GM19351 (cell line): ENCODE measurements at regions not wholly inside any gene's neighbourhood (a gene's known extent, or its start where the extent isn't known, plus 50 kb on each side); places are given as distances from the start of the nearest gene placed in this dataset.
"Not testable (repeated sequence)": the region's sequence is repeated elsewhere in the genome, so short reads cannot be mapped to it uniquely, and the experiment has no call there.

Experiments
- ATAC-seq: cut with Tn5 transposase; IDR thresholded peaks from one replicate; pipeline ENCODE4 v1.9.1; 2021; ENCODE audit warnings: mild to moderate bottlenecking, moderate library complexity; ENCODE audit not compliant: unreplicated experiment

GRCh38 chr20:40634891-40635290 is 54.1 kb downstream of the MAFB start:
- no peak for ATAC-seq

GRCh38 chr20:40633123-40633850 is 55.7 kb downstream of the MAFB start:
- no peak for ATAC-seq

GRCh38 chr20:40632346-40632976 is 56.6 kb downstream of the MAFB start:
- ATAC-seq: no peak

GRCh38 chr20:40631119-40631631 is 57.9 kb downstream of the MAFB start:
- no peak for ATAC-seq

- no peak for ATAC-seq
Measured at GRCh38 chr20:40630713-40631112, 58.3 kb downstream of the MAFB start.

- ATAC-seq: no peak
Measured at GRCh38 chr20:40630099-40630498, 58.9 kb downstream of the MAFB start.

GRCh38 chr20:40628877-40629276 is 60.2 kb downstream of the MAFB start:
- no peak for ATAC-seq

- not testable (repeated sequence) for ATAC-seq
Measured at GRCh38 chr20:40619053-40619452, 70.0 kb downstream of the MAFB start.

- no peak for ATAC-seq
Measured at GRCh38 chr20:40617594-40617993, 71.4 kb downstream of the MAFB start.

- ATAC-seq: no peak
Measured at GRCh38 chr20:40612837-40613236, 76.2 kb downstream of the MAFB start.

- no peak for ATAC-seq
Measured at GRCh38 chr20:40612247-40612646, 76.8 kb downstream of the MAFB start.

- no peak for ATAC-seq
Measured at GRCh38 chr20:40610730-40611129, 78.3 kb downstream of the MAFB start.

GRCh38 chr20:40607927-40608326 is 81.1 kb downstream of the MAFB start:
- ATAC-seq: no peak

GRCh38 chr20:40606660-40607059 is 82.4 kb downstream of the MAFB start:
- no peak for ATAC-seq

- no peak for ATAC-seq
Measured at GRCh38 chr20:40606237-40606636, 82.8 kb downstream of the MAFB start.

GRCh38 chr20:40604416-40604815 is 84.6 kb downstream of the MAFB start:
- ATAC-seq: no peak

GRCh38 chr20:40603057-40603651 is 85.9 kb downstream of the MAFB start:
- no peak for ATAC-seq

- no peak for ATAC-seq
Measured at GRCh38 chr20:40602381-40602780, 86.7 kb downstream of the MAFB start.

GRCh38 chr20:40600441-40601219 is 88.4 kb downstream of the MAFB start:
- ATAC-seq: no peak

GRCh38 chr20:40599987-40600386 is 89.0 kb downstream of the MAFB start:
- no peak for ATAC-seq

- ATAC-seq: no peak
Measured at GRCh38 chr20:40592941-40593340, 96.1 kb downstream of the MAFB start.
